Lower lobe of right lung (tissue), 2 donors: ENCODE measurements at regions not wholly inside any gene's neighbourhood (a gene's known extent, or its start where the extent isn't known, plus 50 kb on each side); places are given as distances from the start of the nearest gene placed in this dataset.
A peak's percentile ranks its signal among the peaks of the same experiment; 100 is the strongest.

Experiments used
- ATAC-seq, 2 donors: fragments of 200-7000 bp; cut with Tn5 transposase; one replicate each; pipeline ENCODE4 v1.9.1; 2020 to 2022; ENCODE audit warnings: mild to moderate bottlenecking in 2 of 2, moderate library complexity in 2 of 2
- DNase-seq: peaks from one replicate; pipeline ENCODE4 v3.0.0-alpha.2; 2020
- H3K27ac ChIP-seq: fragments of 200-600 bp; one replicate; pipeline ENCODE4 v1.8.0; 2022
- H3K27me3 ChIP-seq: fragments of 200-600 bp; one replicate; pipeline ENCODE4 v1.8.0; 2022; ENCODE audit warnings: low read depth
- H3K36me3 ChIP-seq: fragments of 200-600 bp; one replicate; pipeline ENCODE4 v1.8.0; 2022; ENCODE audit warnings: mild to moderate bottlenecking
- H3K4me1 ChIP-seq: fragments of 200-600 bp; one replicate; pipeline ENCODE4 v1.8.0; 2022
- H3K4me3 ChIP-seq: fragments of 200-600 bp; one replicate; pipeline ENCODE4 v1.8.0; 2022; ENCODE audit warnings: mild to moderate bottlenecking
- H3K9me3 ChIP-seq: fragments of 200-600 bp; one replicate; pipeline ENCODE4 v1.8.0; 2022
- intact Hi-C: fragments of 100-400 bp; cut with DNase I; formaldehyde crosslinking; loops from one replicate; pipeline ENCODE4 v1.11.0; 2022
- TF ChIP-seq, protein P1 (sequence below): fragments of 200-600 bp; IDR thresholded peaks from one replicate; pipeline ENCODE4 v1.8.0; 2022; ENCODE audit warnings: antibody characterized with exemption, mild to moderate bottlenecking
- donor health status: DM: no; HTN: yes; CAD: no; lungs with severe emphysema.

- TF ChIP-seq, protein P1, sequence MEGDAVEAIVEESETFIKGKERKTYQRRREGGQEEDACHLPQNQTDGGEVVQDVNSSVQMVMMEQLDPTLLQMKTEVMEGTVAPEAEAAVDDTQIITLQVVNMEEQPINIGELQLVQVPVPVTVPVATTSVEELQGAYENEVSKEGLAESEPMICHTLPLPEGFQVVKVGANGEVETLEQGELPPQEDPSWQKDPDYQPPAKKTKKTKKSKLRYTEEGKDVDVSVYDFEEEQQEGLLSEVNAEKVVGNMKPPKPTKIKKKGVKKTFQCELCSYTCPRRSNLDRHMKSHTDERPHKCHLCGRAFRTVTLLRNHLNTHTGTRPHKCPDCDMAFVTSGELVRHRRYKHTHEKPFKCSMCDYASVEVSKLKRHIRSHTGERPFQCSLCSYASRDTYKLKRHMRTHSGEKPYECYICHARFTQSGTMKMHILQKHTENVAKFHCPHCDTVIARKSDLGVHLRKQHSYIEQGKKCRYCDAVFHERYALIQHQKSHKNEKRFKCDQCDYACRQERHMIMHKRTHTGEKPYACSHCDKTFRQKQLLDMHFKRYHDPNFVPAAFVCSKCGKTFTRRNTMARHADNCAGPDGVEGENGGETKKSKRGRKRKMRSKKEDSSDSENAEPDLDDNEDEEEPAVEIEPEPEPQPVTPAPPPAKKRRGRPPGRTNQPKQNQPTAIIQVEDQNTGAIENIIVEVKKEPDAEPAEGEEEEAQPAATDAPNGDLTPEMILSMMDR = no peak
- Histone ChIP-seq H3K9me3 (no peaks in the 10 kb centered on the region), H3K4me1 (no peaks in the 10 kb centered on the region), H3K27me3 (no peaks in the 10 kb centered on the region), H3K27ac (no peak overlapping the region), H3K36me3 (no peaks in the 10 kb centered on the region), H3K4me3 (no peak overlapping the region)
- intact Hi-C loops = no loop called here
- DNase-seq = no peak
- ATAC-seq = peak in 1 of 2 donors; percentile 51
These were observed 58.6 kb upstream of the SLITRK3 start for GRCh38 chr3:165254812-165255211.
